GM03348 (cell line): ENCODE measurements at regions not wholly inside any gene's neighbourhood (a gene's known extent, or its start where the extent isn't known, plus 50 kb on each side); places are given as distances from the start of the nearest gene placed in this dataset.
"Not testable (repeated sequence)": the region's sequence is repeated elsewhere in the genome, so short reads cannot be mapped to it uniquely, and the experiment has no call there.

ENCODE experiments used
- DNase-seq: peaks from one replicate; pipeline ENCODE4 v3.0.0; 2012; ENCODE audit warnings: low spot score

DNA sequence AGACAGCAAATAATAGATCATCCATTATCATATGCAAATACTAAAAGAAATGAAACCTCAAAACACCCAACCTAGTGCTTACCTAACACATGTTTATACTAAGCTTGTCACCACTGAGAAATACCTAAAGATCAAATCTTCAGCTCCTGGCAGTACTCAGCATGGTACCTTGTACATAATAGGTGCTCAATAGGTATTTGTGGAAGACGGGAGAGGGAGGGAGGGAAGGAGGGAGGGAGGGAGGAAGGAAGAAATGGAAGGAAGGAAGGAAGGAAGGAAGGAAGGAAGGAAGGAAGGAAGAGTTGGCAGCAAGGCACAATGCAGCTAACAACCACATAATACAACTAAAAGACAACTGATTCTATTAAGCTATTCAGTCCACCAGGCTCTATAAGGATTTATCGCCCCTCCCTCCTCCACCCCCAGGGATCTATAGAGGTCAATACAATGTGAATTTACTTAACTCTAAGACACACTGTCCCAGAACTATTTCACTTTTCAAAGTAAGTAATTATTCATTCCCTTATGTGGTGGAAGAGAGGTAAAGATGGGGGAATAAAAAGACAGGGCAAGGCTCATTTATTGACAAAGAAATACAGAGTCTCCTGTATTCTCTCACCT lies 328.9 kb downstream of the PAPSS1 start:
- no peak for DNase-seq

GRCh38 chr4:107389965-107390364 lies 330.1 kb downstream of the PAPSS1 start:
- no peak for DNase-seq

- DNase-seq: no peak
Measured at GRCh38 chr4:107388736-107389274, 331.2 kb downstream of the PAPSS1 start.

- DNase-seq: peak; percentile 36
Measured at GRCh38 chr4:107380836-107381438, 339.1 kb downstream of the PAPSS1 start.

GRCh38 chr4:107380190-107380589 lies 339.8 kb downstream of the PAPSS1 start:
- peak; percentile 6 for DNase-seq

DNA sequence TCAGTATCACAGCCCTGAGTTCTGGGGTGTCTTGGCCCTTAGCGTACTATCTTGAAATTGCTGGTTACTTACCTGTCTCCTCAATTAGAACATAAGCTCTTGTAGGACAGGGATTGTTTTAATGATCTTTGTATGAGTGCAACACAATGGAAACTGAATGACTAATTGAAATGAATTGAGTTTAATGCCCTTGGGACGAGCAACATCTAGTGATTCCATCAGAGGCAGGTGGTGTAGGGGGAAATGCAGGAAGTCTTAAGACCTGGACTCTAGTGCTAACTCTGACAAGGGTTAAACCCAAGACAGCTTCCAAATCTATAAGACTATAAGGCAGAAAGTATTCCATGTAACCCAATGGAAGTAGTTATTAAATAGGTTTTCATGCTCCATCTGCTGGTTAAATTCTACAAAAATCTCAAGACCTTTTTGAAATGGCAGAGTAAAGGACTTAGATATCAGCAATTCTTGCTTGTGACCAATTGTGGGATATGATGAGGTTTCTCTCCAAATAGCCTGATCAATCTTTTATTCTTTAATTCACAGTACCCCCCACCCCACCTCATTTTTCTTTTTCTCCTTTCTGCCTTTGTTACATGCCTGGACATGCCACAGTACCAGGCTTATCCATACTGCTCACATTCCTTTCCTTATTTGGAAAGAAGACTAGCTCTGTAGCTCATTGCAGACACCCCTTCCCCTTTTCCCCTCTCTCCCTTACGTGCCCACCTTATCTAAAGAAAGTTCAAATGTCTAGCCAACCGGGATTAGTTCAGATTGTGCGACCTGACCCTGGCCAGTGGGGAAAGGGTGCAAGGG lies 340.8 kb downstream of the PAPSS1 start:
- peak; percentile 52 for DNase-seq

DNA sequence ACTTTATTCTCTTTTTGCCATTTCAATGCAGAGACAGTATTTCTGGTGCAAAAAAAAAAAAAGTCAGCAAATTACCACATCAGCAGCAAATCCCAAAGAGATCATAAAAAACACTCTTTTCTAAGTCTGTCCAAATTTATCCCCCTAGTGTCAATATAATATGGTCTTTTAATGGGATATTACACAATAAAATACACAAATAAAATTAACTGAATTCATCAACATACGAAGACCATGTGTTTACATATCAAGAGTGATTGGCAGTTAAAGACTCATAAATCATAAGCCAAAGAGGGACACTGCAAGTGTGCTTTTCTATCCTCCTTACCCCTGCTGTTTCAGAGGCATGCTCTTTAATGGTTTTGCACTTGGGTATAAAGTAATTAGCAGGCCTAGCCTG lies 340.2 kb upstream of the DKK2 start:
- DNase-seq: no peak

GRCh38 chr4:107366900-107367299 lies 330.8 kb upstream of the DKK2 start:
- no peak for DNase-seq

DNA sequence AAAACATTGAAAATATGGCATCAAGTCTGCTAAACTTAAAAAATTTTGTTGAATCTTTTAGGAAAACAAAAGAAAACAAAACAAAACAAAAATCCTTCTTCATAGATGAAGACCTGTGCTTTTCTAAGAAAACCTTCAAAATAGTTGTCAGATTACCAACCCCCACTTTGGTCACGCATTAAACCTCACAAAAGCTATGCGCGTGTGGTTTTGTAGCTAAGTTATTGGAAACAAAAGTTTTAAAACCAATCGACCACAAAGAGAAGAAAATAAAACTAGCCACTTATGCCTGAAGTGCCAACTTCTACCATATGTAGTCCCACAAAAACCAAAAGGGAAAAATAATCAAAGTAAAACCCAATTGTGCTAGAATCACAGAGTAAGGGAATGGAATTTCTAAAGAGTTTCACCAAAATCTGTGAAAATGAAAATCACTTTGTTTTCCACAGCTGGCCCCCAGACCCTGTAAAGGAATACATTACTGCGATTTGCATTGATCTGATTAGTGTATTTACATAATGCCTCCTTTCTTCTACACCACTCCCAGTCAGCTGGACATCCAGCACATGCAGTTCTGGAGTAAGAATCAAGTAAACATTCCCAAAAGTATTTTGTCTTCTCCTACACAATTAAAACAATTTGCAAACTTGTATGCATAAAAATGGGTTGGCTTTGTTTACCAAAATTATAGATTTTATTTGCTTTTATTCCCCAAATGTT lies 330.1 kb upstream of the DKK2 start:
- DNase-seq: no peak

GRCh38 chr4:107363125-107363524 lies 327.0 kb upstream of the DKK2 start:
- DNase-seq: no peak

DNA sequence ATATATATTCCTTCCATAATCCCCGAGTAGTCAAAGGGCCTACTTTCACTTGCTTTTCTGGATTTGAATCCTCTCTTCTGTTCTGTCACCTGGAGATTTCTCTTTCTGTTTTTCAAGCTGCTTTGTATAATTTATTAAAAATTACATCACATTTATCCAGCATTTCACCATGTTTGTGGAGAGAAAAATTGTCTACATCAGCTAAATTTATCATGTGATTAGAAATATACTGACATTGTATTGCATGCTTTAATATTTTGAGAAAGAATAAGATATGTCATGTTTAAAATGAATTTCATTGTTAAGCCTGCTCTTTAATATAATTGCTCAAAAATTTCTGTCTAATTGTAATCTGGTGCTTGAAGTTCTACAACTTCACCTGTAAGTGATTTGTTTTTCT lies 323.1 kb upstream of the DKK2 start:
- DNase-seq: no peak

DNA sequence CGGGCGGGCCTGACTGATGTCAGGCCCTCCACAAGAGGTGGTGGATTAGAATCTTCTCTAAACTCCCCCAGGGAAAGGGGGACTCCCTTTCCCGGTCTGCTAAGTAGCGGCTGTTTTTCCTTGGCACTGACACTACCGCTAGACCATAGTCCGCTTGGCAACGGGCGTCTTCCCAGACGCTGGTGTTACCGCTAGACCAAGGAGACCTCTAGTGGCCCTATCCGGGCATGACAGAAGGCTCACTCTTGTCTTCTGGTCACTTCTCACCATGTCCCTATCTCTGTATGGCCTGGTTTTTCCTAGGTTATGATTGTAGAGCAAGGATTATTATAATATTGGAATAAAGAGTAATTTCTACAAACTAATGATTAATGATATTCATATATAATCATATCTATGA lies 318.2 kb upstream of the DKK2 start:
- not testable (repeated sequence) for DNase-seq

- no peak for DNase-seq
Measured at GRCh38 chr4:107351196-107351595, 315.1 kb upstream of the DKK2 start.

DNA sequence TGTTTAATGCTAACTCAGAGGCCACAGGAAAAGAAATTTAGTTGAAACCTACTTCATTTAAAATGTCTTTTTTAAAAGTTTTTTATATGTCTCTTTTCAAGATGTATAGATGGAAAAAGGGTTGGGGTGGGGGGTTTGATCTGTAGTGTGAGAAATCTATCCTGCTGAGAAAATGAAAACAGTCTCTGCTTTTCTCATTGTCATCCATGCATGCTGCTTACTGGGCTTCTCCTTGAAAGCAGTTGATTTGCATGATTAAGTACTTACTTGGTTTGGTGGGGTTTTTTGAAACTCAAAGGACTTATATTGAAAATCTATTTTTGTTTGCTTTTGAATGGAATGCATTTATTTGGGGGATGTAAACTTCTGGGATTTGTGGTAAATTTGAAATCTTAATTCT lies 313.6 kb upstream of the DKK2 start:
- no peak for DNase-seq

- DNase-seq: peak; percentile 10
Measured at GRCh38 chr4:107349266-107349665, 313.2 kb upstream of the DKK2 start.

DNA sequence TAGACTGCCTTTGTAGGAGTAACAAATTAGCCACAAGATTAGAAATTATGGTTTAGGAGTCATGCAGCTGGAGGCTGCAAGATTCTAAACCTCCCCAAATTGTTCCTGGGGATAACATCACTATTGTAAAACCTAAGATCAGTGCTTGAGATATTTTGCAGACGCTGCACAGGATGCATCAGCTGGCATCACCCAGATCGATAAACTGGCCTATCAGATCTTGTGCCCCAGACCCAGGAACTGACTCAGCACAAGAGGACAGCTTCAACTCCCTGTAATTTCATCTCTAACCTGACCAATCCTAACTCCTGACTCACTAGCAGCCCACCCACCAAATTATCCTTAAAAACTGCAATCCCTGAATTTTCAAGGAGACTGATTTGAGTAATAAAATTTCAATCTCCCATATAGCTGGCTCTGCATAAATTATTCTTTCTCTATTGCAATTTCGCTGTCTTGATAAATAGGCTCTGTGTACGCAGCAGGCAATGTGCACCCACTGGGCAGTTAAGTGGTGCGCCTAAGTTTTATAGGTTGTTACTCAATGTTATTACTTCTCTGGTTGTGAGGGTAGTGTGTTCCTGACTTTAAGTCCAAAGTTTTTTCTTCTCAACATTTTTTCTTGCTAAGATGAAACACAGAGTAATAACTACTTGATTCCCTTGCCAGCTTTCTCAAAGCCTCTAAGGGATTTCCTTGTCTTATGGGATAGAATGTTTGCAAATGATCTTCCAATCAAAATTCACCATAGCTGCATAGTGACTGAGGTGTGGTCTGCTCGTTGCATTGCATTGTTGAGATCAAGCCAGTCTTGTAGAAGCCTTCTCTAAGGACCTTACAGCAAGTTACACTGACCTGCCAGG lies 312.3 kb upstream of the DKK2 start:
- DNase-seq: no peak

GRCh38 chr4:107333518-107333917 lies 297.4 kb upstream of the DKK2 start:
- DNase-seq: no peak

GRCh38 chr4:107332656-107333055 lies 296.5 kb upstream of the DKK2 start:
- not testable (repeated sequence) for DNase-seq

DNA sequence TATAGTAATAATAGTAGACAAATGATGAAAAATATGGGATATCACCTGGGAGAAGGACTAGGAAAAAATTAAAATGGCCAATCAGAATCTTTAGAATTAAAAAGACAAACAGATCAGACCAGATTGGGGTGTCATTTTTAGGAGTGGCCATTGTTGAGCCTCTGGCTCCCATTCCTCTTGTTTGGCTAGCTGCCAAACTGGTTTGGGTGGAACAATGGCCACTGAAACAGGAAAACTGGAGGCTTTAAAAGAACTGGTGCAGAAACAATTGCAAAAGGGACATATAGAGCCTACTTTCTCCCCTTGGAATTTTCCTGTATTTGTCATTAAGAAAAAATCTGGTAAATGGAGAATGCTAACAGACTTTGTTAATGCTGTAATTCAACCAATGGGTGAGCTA lies 294.8 kb upstream of the DKK2 start:
- DNase-seq: no peak

DNA sequence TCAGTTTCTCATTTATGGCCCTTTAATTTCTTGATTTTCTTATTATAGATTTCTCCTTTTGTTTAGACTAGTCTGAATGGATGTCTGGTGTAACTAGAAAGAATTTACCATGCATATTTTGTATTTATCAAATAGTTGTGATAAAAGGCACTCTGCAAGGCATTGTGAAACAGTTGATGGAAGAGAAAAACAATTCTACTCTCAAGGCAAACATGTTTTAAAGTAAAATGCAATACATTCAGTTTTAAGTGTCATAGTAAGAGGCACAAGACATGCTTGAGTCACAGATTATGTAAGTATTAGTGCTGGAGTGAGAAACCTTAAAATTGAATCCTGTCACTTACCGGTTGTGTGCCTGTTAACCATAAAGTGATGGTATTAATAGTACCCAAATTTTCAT lies 283.3 kb upstream of the DKK2 start:
- no peak for DNase-seq

- DNase-seq: no peak
Measured at GRCh38 chr4:107318078-107318477, 282.0 kb upstream of the DKK2 start.
